Gastroesophageal sphincter (tissue), 4 donors: ENCODE measurements at regions not wholly inside any gene's neighbourhood (a gene's known extent, or its start where the extent isn't known, plus 50 kb on each side); places are given as distances from the start of the nearest gene placed in this dataset.

Experiments
- ATAC-seq: fragments of 150-250 bp; one replicate; pipeline ENCODE4 v1.9.1; 2016; ENCODE audit warnings: mild to moderate bottlenecking, moderate library complexity
- H3K27ac ChIP-seq, 4 donors: fragments of 200-600 bp; sonication (generic) in 3 of 4; 1 replicate in 3 of 4; 2 replicates in 1 of 4; pipeline ENCODE4 v1.5.1; 2016 to 2019
- H3K27me3 ChIP-seq: fragments of 200-600 bp; sonication (generic); one replicate; pipeline ENCODE4 v1.5.1; 2019
- H3K36me3 ChIP-seq, 2 donors: fragments of 200-600 bp; sonication (generic); one replicate each; pipeline ENCODE4 v1.5.1; 2019; ENCODE audit warnings: control low read depth in 1 of 2
- H3K4me1 ChIP-seq, 3 donors: fragments of 200-600 bp; sonication (generic); 1 replicate in 2 of 3; 2 replicates in 1 of 3; pipeline ENCODE4 v1.5.1; 2016 to 2019; ENCODE audit warnings: control low read depth in 2 of 3
- H3K4me3 ChIP-seq, 2 donors: fragments of 200-600 bp; sonication (generic); one replicate each; pipeline ENCODE4 v1.5.1; 2019; ENCODE audit warnings: mild to moderate bottlenecking in 1 of 2, moderate library complexity in 1 of 2
- H3K9me3 ChIP-seq, 3 donors: fragments of 200-600 bp; sonication (generic); one replicate each; pipeline ENCODE4 v1.5.1; 2017 to 2019; ENCODE audit warnings: control low read depth in 2 of 3
- EP300 ChIP-seq: sonication (generic); formaldehyde crosslinking; IDR thresholded peaks from one replicate; pipeline ENCODE4 v1.6.1; 2017; ENCODE audit warnings: antibody characterized with exemption, mild to moderate bottlenecking
- POLR2A ChIP-seq, 2 donors: fragments of 450-650 bp; IDR thresholded peaks; one replicate each; pipeline ENCODE4 v1.6.1; 2017; ENCODE audit warnings: antibody characterized with exemption in 2 of 2, mild to moderate bottlenecking in 2 of 2, moderate library complexity in 1 of 2
- POLR2AphosphoS5 ChIP-seq: sonication (generic); formaldehyde crosslinking; IDR thresholded peaks from one replicate; pipeline ENCODE4 v1.6.1; 2017; ENCODE audit warnings: antibody characterized with exemption
- WGBS, 2 donors: methylation state at CpG; one replicate each; pipeline ENCODE4 v1.1.5; 2018; ENCODE audit warnings: low coverage in 1 of 2; 5-methylcytosine and 5-hydroxymethylcytosine counted together
- TF ChIP-seq, protein P1 (sequence below), 4 experiments: fragments of 200-600 bp in 2 of 4; fragments of 450-650 bp in 2 of 4; sonication (generic) in 1 of 4; IDR thresholded peaks; one replicate each; pipeline ENCODE4 v1.5.1; 2017 to 2019; ENCODE audit warnings: antibody characterized with exemption in 4 of 4, mild to moderate bottlenecking in 2 of 4, moderate library complexity in 2 of 4

DNA sequence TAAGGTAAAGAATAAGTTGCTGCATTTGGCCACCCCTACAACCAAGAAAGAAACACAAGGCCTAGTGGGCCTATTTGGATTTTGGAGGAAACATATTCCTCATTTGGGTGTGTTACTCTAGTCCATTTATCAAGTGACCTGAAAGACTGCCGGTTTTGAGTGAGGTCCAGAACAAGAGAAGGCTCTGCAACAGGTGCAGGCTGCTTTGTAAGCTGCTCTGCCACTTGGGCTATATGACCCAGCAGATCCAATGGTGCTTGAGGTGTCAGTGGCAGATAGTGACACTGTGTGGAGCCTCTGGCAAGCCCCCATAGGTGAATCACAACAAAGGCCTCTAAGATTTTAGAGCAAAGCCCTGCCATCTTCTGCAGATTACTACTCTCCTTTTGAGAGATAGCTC is 491.3 kb downstream of the TAFA4 start:
- Histone ChIP-seq H3K36me3 (no peaks in the 10 kb centered on the region), H3K4me3 (no peak overlapping the region), H3K9me3 (no peaks in the 10 kb centered on the region), H3K4me1 (no peaks in the 10 kb centered on the region), H3K27ac (no peak overlapping the region), H3K27me3 (no peaks in the 10 kb centered on the region)
- no peak for TF ChIP-seq EP300
- WGBS, 2 donors, result 86 to 100% methylated on average over 1 of the region's 1 CpG
- no peak for ATAC-seq

DNA sequence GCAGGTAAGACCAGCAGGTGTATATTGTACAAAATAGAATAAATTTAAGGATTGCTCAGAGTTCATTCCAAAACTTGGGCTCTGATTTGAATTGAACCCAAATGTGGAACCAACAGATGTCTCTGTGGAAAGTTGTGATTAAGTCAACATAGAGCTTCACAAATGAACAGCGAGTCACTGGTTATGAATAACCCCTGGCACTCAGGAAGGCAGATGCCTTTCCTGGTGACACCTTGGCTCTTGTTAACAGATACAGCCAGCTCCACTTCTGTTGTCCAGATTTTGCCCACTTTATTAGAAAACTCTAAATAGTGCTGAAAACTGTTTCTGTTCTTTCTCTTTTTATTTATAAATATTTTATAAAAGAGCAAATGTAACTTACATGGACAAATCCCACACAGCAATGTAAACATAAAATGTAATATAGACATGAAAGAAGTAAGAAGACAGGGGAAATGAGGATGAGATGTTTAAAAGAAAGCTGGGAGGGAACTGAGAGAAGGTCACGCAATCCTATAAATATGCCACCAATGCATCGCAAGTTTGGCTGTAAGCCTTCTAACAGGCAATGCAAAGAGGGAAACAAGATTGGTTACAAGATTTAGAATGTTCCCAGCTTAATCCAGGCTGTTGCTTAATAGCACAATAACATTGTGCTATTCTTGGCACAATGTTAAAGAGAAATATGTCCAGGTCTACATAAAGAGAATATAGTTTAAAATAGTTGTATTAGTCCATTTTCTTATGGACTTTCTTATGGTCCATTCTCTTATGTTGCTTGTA is 495.5 kb downstream of the TAFA4 start:
- Histone ChIP-seq H3K4me3 (no peak overlapping the region), H3K27me3 (no peaks in the 10 kb centered on the region), H3K27ac (no peak overlapping the region), H3K9me3 (no peaks in the 10 kb centered on the region), H3K4me1 (no peaks in the 10 kb centered on the region), H3K36me3 (no peaks in the 10 kb centered on the region)
- no peak for ATAC-seq
- WGBS, 2 donors, result 38 to 58% methylated on average over 3 of the region's 3 CpGs
- TF ChIP-seq, protein P1, sequence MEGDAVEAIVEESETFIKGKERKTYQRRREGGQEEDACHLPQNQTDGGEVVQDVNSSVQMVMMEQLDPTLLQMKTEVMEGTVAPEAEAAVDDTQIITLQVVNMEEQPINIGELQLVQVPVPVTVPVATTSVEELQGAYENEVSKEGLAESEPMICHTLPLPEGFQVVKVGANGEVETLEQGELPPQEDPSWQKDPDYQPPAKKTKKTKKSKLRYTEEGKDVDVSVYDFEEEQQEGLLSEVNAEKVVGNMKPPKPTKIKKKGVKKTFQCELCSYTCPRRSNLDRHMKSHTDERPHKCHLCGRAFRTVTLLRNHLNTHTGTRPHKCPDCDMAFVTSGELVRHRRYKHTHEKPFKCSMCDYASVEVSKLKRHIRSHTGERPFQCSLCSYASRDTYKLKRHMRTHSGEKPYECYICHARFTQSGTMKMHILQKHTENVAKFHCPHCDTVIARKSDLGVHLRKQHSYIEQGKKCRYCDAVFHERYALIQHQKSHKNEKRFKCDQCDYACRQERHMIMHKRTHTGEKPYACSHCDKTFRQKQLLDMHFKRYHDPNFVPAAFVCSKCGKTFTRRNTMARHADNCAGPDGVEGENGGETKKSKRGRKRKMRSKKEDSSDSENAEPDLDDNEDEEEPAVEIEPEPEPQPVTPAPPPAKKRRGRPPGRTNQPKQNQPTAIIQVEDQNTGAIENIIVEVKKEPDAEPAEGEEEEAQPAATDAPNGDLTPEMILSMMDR (IDR thresholded peaks at IDR 0.05), result no peak
- TF ChIP-seq EP300 (no peak), POLR2AphosphoS5 (no peak), POLR2A (IDR thresholded peaks at IDR 0.05) (no peak)

DNA sequence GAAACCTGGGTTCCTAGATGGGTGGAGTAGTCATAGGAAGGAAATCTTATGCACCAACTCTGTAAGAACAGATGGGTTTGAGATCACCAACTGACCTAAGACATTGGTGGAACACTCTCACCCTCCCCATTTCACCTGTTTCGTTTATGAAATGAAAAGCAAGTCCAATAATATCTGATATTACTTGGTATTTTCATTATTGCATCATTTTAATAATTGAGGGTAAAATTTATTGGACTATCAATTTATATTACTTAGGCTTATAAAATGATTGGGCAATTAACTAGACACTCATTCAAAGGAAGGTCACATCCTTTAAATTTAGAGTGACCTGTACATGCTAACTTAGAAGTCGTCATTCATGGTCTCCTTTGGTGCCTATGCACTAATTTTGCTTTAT is 503.9 kb downstream of the TAFA4 start:
- H3K4me3 ChIP-seq, result no peak overlapping the region
- no peaks in the 10 kb centered on the region for H3K9me3 ChIP-seq
- TF ChIP-seq POLR2AphosphoS5, result no peak
- no peak for TF ChIP-seq EP300
- TF ChIP-seq, protein P1 (IDR thresholded peaks at IDR 0.05), result no peak
- no peak for TF ChIP-seq POLR2A (IDR thresholded peaks at IDR 0.05)
- no peaks in the 10 kb centered on the region for H3K27me3 ChIP-seq
- no peaks in the 10 kb centered on the region for H3K4me1 ChIP-seq
- H3K27ac ChIP-seq, result no peak overlapping the region
- 80 to 88% methylated on average over 2 of the region's 2 CpGs for WGBS, 2 donors
- ATAC-seq, result no peak
- no peaks in the 10 kb centered on the region for H3K36me3 ChIP-seq

- Histone ChIP-seq H3K4me1 (no peaks in the 10 kb centered on the region), H3K27me3 (no peaks in the 10 kb centered on the region), H3K4me3 (no peak overlapping the region), H3K27ac (no peak overlapping the region), H3K36me3 (no peaks in the 10 kb centered on the region), H3K9me3 (no peaks in the 10 kb centered on the region)
- TF ChIP-seq, protein P1 (IDR thresholded peaks at IDR 0.05), result no peak
- TF ChIP-seq EP300 (no peak), POLR2AphosphoS5 (no peak), POLR2A (IDR thresholded peaks at IDR 0.05) (no peak)
- no peak for ATAC-seq
- 31 to 40% methylated on average over 3 to 7 of the region's 7 CpGs for WGBS, 2 donors
These were observed 507.4 kb downstream of the TAFA4 start for GRCh38 chr3:68424796-68425460.

- H3K4me3 ChIP-seq, result no peak overlapping the region
- no peak overlapping the region for H3K27ac ChIP-seq
- no peaks in the 10 kb centered on the region for H3K27me3 ChIP-seq
- H3K36me3 ChIP-seq, result no peaks in the 10 kb centered on the region
- no peak for ATAC-seq
- no peaks in the 10 kb centered on the region for H3K4me1 ChIP-seq
- 50 to 71% methylated on average over 1 of the region's 1 CpG for WGBS, 2 donors
- no peak for TF ChIP-seq POLR2A (IDR thresholded peaks at IDR 0.05)
- no peak for TF ChIP-seq POLR2AphosphoS5
- TF ChIP-seq EP300, result no peak
- TF ChIP-seq, protein P1 (IDR thresholded peaks at IDR 0.05), result no peak
- H3K9me3 ChIP-seq, result no peaks in the 10 kb centered on the region
These were observed 523.7 kb downstream of the TAFA4 start for GRCh38 chr3:68408626-68409025.
